GM20000 (cell line): ENCODE measurements at regions not wholly inside any gene's neighbourhood (a gene's known extent, or its start where the extent isn't known, plus 50 kb on each side); places are given as distances from the start of the nearest gene placed in this dataset.

Experiments
- DNase-seq: peaks from one replicate; pipeline ENCODE4 v3.0.0; 2012; ENCODE audit warnings: low spot score
- CTCF ChIP-seq: IDR thresholded peaks from 2 replicates; pipeline ENCODE4 v1.5.1; 2012; ENCODE audit warnings: mild to moderate bottlenecking, control low read depth; ENCODE audit errors: extremely low read depth, missing control alignments

GRCh38 chr7:106590209-106590816, 70.6 kb downstream of the CCDC71L start:
- DNase-seq: no peak
- TF ChIP-seq CTCF: no peak

GRCh38 chr7:106589198-106589879, 71.6 kb downstream of the CCDC71L start:
- no peak for TF ChIP-seq CTCF
- DNase-seq: no peak

GRCh38 chr7:106588422-106589197, 72.3 kb downstream of the CCDC71L start:
- DNase-seq: no peak
- no peak for TF ChIP-seq CTCF

GRCh38 chr7:106584914-106585759, 75.8 kb downstream of the CCDC71L start:
- DNase-seq: no peak
- TF ChIP-seq CTCF: no peak

- no peak for DNase-seq
- TF ChIP-seq CTCF: no peak
Measured at GRCh38 chr7:106583706-106584690, 77.0 kb downstream of the CCDC71L start.

- no peak for TF ChIP-seq CTCF
- no peak for DNase-seq
Measured at GRCh38 chr7:106583100-106583499, 77.9 kb downstream of the CCDC71L start.
